IPS-NIHi7 (cell line): ENCODE measurements at regions not wholly inside any gene's neighbourhood (a gene's known extent, or its start where the extent isn't known, plus 50 kb on each side); places are given as distances from the start of the nearest gene placed in this dataset.

ENCODE experiments used
- DNase-seq: peaks from one replicate; pipeline ENCODE4 v3.0.0; 2012; ENCODE audit warnings: mixed read lengths; ENCODE audit errors: extremely low spot score

DNA sequence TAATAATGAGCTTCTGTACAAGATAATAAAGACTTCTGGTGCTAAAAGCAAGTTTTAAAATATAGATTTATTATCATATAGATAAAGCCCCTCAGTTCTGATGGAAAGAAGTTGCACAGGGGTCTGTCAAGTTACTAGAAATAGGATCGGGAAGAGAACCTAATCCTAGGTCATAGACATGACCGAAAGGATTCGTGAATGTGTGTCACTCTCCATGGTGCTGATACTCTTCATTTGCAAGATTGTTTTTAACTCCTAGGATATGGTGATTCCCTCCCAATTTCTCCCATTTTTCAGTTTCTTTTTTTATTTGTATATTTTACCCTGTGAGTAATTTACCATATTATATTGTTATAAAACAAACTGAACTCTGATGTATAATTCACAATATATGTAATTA is 58.9 kb upstream of the CTNNA2 start:
- peak; percentile 34 for DNase-seq

GRCh38 chr2:79452651-79453050 is 60.2 kb upstream of the CTNNA2 start:
- DNase-seq, result no peak

- DNase-seq, result no peak
These were observed 65.4 kb upstream of the CTNNA2 start for GRCh38 chr2:79447463-79447862.

DNA sequence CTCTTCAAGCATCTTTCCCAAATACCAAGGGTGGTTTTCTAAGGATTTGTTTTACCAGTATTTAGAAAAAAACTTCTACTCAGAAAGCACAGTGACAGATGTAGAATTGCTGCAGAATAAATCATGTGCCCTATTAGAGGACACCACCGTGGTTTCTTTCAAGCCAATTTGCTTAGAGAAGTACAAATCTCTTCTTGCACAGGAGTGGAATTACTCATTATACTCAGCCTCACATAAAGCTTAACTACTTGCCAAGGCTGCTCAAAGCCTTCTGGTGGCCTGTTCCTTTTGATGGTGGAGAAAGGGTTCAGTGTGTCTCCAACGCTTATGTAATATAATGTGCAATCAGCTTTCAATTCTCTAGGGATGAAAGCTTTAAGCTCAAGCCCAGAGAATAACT is 66.5 kb upstream of the CTNNA2 start:
- DNase-seq, result no peak

GRCh38 chr2:79437433-79438267 is 75.2 kb upstream of the CTNNA2 start:
- no peak for DNase-seq

GRCh38 chr2:79434362-79434761 is 78.5 kb upstream of the CTNNA2 start:
- DNase-seq, result no peak

GRCh38 chr2:79432731-79433146 is 80.1 kb upstream of the CTNNA2 start:
- DNase-seq, result no peak

- peak; percentile 28 for DNase-seq
These were observed 84.1 kb upstream of the CTNNA2 start for GRCh38 chr2:79428745-79429144.

DNA sequence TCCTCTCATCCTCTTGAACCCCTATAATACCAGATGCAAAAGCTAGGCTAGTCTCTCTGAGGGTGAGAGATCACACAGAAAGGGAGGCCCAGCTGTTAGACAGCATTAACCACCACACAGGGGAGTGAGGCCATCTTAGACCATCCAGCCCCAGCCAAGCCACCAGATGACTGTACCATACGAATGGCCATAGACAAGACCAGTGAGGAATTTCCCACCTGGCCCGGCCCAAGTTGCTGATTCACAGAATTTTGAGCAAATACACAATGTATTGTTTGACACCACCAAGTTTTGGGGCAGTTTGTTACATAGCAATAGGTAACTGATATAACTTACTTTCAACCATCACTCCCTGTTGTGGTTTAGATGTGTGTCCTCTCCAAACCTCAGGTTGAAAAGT is 98.2 kb upstream of the CTNNA2 start:
- no peak for DNase-seq

DNA sequence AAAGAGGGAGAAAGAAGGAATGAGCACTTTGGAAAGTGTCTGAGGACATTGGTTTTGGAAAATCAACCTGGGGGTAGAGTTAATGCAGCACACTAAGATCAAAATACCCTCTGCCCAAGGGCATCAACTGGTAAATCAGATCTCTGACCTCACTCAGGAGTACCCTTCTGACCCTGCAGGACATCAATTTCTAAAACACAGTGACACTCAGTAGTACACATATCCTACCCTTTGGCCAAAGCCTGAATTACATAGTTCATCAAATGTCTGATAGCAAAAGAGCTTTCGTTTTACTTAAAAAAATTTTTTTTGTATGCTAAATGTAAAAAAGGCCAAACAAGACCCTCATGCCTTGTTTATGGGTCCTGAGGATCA is 118.4 kb upstream of the CTNNA2 start:
- DNase-seq, result no peak

GRCh38 chr2:79393806-79394484 is 118.9 kb upstream of the CTNNA2 start:
- DNase-seq, result peak; percentile 71

DNA sequence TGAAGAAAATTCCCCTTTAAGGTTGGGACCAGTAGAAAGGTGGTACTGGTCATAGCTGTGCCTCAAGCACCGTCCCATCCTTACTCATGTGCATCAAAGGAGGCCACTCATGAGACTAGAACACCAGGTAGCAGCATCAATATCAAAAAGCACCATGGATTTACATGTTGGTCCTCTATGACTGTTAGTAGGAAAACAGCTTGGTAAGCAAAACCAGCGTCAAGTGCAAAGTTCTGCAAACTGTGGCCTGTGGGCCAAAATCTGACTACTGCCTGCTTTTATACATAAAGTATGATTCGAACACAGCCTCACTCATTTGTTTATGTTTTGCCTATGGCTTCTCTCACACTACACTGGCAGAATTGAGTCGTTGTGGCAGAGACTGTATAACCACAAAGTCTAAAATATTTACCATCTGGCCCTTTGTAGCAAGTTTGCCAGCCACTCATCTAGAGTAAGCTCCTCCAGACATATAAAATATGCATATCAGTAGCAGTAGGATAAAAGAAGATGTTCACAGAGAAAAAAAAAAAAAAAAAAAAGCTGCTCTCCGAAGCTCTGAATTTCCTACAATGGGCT is 119.7 kb upstream of the CTNNA2 start:
- no peak for DNase-seq

DNA sequence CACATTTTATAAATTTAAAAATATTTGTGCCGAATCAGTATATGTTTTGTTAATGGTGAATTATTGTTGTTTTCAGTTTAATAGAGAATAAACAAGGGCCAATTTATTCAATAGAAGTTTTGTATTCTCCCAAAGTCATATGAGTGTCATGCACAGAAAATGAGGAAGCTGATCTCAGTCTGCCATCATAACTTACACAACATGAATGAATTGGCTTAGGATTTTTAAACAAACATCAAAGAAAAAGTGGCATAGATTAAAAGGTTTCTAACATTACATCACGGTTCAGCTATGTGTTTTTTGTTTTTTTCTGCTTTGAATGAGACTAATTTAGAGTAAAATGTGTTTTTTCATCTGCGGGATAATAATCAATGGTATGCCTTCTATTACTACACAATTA is 123.4 kb upstream of the CTNNA2 start:
- no peak for DNase-seq

- no peak for DNase-seq
These were observed 124.8 kb upstream of the CTNNA2 start for GRCh38 chr2:79388024-79388423.

DNA sequence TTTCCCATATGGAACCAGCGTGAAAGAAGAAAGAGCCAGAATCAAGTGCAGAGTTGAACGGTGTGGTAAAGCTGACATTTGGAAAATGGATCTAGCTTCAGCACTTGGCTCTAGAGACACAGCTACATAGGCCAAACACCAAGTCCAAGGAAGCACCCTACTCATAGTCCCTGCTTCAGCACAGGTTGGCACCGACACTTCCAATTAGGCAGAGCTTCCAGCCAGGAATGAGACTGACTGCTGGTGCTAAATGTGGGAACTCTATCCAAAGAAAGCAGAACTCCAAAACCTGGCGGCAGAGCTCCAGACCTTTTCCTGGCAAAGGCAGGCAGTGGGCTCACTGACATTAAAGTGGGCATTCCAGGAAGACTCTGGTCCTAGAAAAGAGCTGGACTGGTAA is 125.4 kb upstream of the CTNNA2 start:
- no peak for DNase-seq

- DNase-seq, result no peak
These were observed 129.2 kb upstream of the CTNNA2 start for GRCh38 chr2:79383681-79384080.

- DNase-seq, result no peak
These were observed 137.0 kb upstream of the CTNNA2 start for GRCh38 chr2:79375817-79376216.

- no peak for DNase-seq
These were observed 139.3 kb upstream of the CTNNA2 start for GRCh38 chr2:79373358-79374130.

DNA sequence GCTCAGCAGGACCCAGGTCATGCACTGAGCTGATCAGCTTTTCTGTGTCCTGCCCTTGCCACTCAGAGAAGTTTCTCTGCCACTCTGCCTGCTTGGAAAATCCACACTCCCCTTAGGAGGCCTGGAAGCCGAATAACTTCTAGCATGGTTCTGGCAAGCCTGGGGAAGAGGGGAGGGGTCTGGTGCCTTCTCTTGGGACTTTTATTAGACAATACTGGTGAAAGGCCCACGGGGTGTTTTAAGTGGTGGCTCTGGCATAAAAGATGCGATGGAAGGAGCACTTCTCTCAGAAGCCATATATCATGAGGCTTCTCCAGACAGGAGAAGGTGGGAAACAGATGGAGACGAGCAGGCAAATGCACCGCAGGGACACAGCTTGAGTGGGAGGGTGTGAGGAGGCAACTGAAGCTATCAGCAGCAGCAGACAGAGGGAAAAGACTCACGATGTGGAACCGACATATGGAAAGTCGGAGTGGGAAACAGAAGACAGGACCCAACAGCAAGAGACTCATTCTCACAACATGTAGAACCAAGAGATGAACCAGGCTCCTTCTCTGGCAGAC is 141.8 kb upstream of the CTNNA2 start:
- no peak for DNase-seq

DNA sequence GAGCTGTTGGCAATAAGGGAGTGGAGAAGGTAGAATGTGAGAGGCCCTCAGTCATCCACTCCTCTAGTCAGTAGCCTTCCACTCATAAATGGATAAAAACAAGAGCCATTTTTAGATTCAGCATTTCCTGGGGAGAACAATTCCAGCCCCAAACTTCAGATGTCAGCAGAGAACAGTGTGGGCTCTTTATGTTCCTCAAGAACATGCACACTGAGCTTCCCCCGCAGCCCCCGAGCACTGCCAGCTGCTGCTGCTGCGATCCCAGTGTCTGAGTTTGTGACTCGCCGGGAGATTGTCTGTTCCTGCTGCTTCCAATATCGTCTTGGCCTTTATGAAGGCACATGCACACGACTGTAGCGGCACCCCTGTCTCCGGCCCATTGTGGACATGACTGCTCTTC is 143.7 kb upstream of the CTNNA2 start:
- no peak for DNase-seq

- no peak for DNase-seq
These were observed 144.7 kb upstream of the CTNNA2 start for GRCh38 chr2:79368116-79368630.

GRCh38 chr2:79359419-79359818 is 153.4 kb upstream of the CTNNA2 start:
- no peak for DNase-seq
